SK-N-SH treated with all-trans-retinoic acid at 6 μM for 48 hours (cell line): ENCODE measurements at regions not wholly inside any gene's neighbourhood (a gene's known extent, or its start where the extent isn't known, plus 50 kb on each side); places are given as distances from the start of the nearest gene placed in this dataset.

Experiments used
- ATAC-seq: fragments of 200-7000 bp; cut with Tn5 transposase; 3 replicates; pipeline ENCODE4 v1.9.1; 2020; ENCODE audit warnings: mild to moderate bottlenecking, moderate library complexity
- ARNTL ChIP-seq: fragments of 450-650 bp; formaldehyde crosslinking; IDR thresholded peaks from 2 replicates; pipeline ENCODE4 v1.5.0; 2020; ENCODE audit warnings: low read depth, mild to moderate bottlenecking, moderate library complexity, borderline replicate concordance
- BACH2 ChIP-seq: fragments of 250-450 bp; sonication (Bioruptor Pico); IDR thresholded peaks from 2 replicates; pipeline ENCODE4 v1.9.0; 2021; ENCODE audit warnings: mild to moderate bottlenecking, borderline replicate concordance
- CSDC2 ChIP-seq: fragments of 250-450 bp; sonication (Bioruptor Pico); IDR thresholded peaks from 2 replicates; pipeline ENCODE4 v1.5.0; 2020; ENCODE audit warnings: mild to moderate bottlenecking, moderate library complexity
- ESRRG ChIP-seq: fragments of 250-450 bp; sonication (Bioruptor Pico); IDR thresholded peaks from 2 replicates; pipeline ENCODE4 v1.6.1; 2021; ENCODE audit warnings: mild to moderate bottlenecking
- GLIS3 ChIP-seq: fragments of 250-450 bp; sonication (Bioruptor Pico); IDR thresholded peaks from 2 replicates; pipeline ENCODE4 v1.5.0; 2020; ENCODE audit warnings: mild to moderate bottlenecking, moderate library complexity
- ISL1 ChIP-seq: fragments of 250-450 bp; sonication (Bioruptor Pico); IDR thresholded peaks from 2 replicates; pipeline ENCODE4 v2.1.2; 2022; ENCODE audit warnings: mild to moderate bottlenecking, moderate library complexity
- OSR1 ChIP-seq: fragments of 250-450 bp; sonication (Bioruptor Pico); IDR thresholded peaks from 2 replicates; pipeline ENCODE4 v1.8.0; 2022; ENCODE audit warnings: moderate library complexity, mild to moderate bottlenecking, inconsistent platforms
- PPARA ChIP-seq: fragments of 250-450 bp; sonication (Bioruptor Pico); IDR thresholded peaks from 2 replicates; pipeline ENCODE4 v1.5.0; 2020; ENCODE audit warnings: mild to moderate bottlenecking, borderline replicate concordance
- RARB ChIP-seq: fragments of 250-450 bp; sonication (Bioruptor Pico); IDR thresholded peaks from 2 replicates; pipeline ENCODE4 v1.8.0; 2021; ENCODE audit warnings: mild to moderate bottlenecking, moderate library complexity
- TCF4 ChIP-seq: fragments of 250-450 bp; sonication (Bioruptor Pico); IDR thresholded peaks from 2 replicates; pipeline ENCODE4 v1.8.0; 2021; ENCODE audit warnings: mild to moderate bottlenecking, moderate library complexity, borderline replicate concordance
- TOX ChIP-seq: fragments of 250-450 bp; sonication (Bioruptor Pico); IDR thresholded peaks from 2 replicates; pipeline ENCODE4 v1.8.0; 2021; ENCODE audit warnings: mild to moderate bottlenecking, moderate library complexity, borderline replicate concordance
- ZC3H10 ChIP-seq: fragments of 250-450 bp; sonication (Bioruptor Pico); IDR thresholded peaks from 2 replicates; pipeline ENCODE4 v1.5.1; 2021; ENCODE audit warnings: mild to moderate bottlenecking, moderate library complexity
- ZFP3 ChIP-seq: fragments of 250-450 bp; sonication (Bioruptor Pico); IDR thresholded peaks from 2 replicates; pipeline ENCODE4 v1.5.0; 2020; ENCODE audit warnings: mild to moderate bottlenecking, moderate library complexity
- ZFP30 ChIP-seq: fragments of 450-650 bp; formaldehyde crosslinking; IDR thresholded peaks from 2 replicates; pipeline ENCODE4 v1.5.0; 2022; ENCODE audit warnings: mild to moderate bottlenecking, moderate library complexity
- ZNF565 ChIP-seq: fragments of 450-650 bp; formaldehyde crosslinking; conservative IDR thresholded peaks from 2 replicates; pipeline ENCODE4 v1.5.0; 2020; ENCODE audit warnings: low read depth, mild to moderate bottlenecking, moderate library complexity
- ZNF70 ChIP-seq: fragments of 450-650 bp; formaldehyde crosslinking; IDR thresholded peaks from 2 replicates; pipeline ENCODE4 v1.5.0; 2020; ENCODE audit warnings: mild to moderate bottlenecking, moderate library complexity
- ZNF8 ChIP-seq: fragments of 450-650 bp; formaldehyde crosslinking; IDR thresholded peaks from 2 replicates; pipeline ENCODE4 v1.5.0; 2020; ENCODE audit warnings: mild to moderate bottlenecking, moderate library complexity
- TF ChIP-seq, protein P1 (sequence below): fragments of 250-450 bp; sonication (Bioruptor Pico); IDR thresholded peaks from 2 replicates; pipeline ENCODE4 v1.8.0; 2021; ENCODE audit warnings: low read depth, mild to moderate bottlenecking, moderate library complexity, borderline replicate concordance
- TF ChIP-seq, protein P2 (sequence below): fragments of 250-450 bp; sonication (Bioruptor Pico); IDR thresholded peaks from 2 replicates; pipeline ENCODE4 v1.5.1; 2021; ENCODE audit warnings: mild to moderate bottlenecking, moderate library complexity
- TF ChIP-seq, protein P3 (sequence below): fragments of 250-450 bp; sonication (Bioruptor Pico); IDR thresholded peaks from 2 replicates; pipeline ENCODE4 v1.8.0; 2020; ENCODE audit warnings: mild to moderate bottlenecking, moderate library complexity, borderline replicate concordance
- TF ChIP-seq, protein P4 (sequence below): fragments of 250-450 bp; sonication (Bioruptor Pico); IDR thresholded peaks from 2 replicates; pipeline ENCODE4 v1.5.1; 2020; ENCODE audit warnings: low read depth, mild to moderate bottlenecking, moderate library complexity
- TF ChIP-seq, protein P5 (sequence below): fragments of 250-450 bp; sonication (Bioruptor Pico); IDR thresholded peaks from 2 replicates; pipeline ENCODE4 v1.5.0; 2020; ENCODE audit warnings: mild to moderate bottlenecking, moderate library complexity

DNA sequence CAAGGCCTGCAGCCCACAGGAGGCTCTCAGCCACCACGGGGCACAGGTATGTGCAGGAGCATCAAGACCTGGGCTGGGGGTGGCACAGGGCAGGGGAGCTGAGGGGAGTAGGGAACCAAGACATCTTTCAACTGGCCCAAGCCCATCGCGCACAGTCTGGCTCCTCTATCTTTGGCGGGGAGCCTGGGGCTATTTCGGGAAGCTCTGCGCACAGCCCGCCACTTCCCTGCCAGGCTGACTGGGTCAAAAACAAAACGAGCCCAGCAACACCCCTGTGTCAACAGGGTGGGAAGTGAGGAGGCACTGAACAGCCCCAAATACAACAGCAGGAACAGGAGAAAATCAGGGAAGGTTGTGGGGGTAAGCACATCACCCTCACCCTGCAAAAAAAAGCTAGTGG lies 83.9 kb downstream of the ARL6IP4 start:
- ATAC-seq: no peak
- TF ChIP-seq ZNF8 (CRISPR knock-in tag) (no peak), TOX (CRISPR knock-in tag) (no peak), RARB (CRISPR knock-in tag) (no peak), ZC3H10 (CRISPR knock-in tag) (no peak), CSDC2 (CRISPR knock-in tag) (no peak), ISL1 (CRISPR knock-in tag) (no peak), BACH2 (CRISPR knock-in tag) (no peak), ZFP3 (CRISPR knock-in tag) (no peak), ZNF565 (CRISPR knock-in tag) (no peak), ZNF70 (CRISPR knock-in tag) (no peak), GLIS3 (CRISPR knock-in tag) (no peak)
- TF ChIP-seq, protein P1, sequence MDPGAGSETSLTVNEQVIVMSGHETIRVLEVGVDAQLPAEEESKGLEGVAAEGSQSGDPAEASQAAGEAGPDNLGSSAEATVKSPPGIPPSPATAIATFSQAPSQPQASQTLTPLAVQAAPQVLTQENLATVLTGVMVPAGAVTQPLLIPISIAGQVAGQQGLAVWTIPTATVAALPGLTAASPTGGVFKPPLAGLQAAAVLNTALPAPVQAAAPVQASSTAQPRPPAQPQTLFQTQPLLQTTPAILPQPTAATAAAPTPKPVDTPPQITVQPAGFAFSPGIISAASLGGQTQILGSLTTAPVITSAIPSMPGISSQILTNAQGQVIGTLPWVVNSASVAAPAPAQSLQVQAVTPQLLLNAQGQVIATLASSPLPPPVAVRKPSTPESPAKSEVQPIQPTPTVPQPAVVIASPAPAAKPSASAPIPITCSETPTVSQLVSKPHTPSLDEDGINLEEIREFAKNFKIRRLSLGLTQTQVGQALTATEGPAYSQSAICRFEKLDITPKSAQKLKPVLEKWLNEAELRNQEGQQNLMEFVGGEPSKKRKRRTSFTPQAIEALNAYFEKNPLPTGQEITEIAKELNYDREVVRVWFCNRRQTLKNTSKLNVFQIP: no peak
- TF ChIP-seq, protein P2, sequence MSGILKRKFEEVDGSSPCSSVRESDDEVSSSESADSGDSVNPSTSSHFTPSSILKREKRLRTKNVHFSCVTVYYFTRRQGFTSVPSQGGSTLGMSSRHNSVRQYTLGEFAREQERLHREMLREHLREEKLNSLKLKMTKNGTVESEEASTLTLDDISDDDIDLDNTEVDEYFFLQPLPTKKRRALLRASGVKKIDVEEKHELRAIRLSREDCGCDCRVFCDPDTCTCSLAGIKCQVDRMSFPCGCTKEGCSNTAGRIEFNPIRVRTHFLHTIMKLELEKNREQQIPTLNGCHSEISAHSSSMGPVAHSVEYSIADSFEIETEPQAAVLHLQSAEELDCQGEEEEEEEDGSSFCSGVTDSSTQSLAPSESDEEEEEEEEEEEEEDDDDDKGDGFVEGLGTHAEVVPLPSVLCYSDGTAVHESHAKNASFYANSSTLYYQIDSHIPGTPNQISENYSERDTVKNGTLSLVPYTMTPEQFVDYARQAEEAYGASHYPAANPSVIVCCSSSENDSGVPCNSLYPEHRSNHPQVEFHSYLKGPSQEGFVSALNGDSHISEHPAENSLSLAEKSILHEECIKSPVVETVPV: no peak
- TF ChIP-seq, protein P3, sequence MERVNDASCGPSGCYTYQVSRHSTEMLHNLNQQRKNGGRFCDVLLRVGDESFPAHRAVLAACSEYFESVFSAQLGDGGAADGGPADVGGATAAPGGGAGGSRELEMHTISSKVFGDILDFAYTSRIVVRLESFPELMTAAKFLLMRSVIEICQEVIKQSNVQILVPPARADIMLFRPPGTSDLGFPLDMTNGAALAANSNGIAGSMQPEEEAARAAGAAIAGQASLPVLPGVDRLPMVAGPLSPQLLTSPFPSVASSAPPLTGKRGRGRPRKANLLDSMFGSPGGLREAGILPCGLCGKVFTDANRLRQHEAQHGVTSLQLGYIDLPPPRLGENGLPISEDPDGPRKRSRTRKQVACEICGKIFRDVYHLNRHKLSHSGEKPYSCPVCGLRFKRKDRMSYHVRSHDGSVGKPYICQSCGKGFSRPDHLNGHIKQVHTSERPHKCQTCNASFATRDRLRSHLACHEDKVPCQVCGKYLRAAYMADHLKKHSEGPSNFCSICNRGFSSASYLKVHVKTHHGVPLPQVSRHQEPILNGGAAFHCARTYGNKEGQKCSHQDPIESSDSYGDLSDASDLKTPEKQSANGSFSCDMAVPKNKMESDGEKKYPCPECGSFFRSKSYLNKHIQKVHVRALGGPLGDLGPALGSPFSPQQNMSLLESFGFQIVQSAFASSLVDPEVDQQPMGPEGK (CRISPR knock-in tag): no peak

DNA sequence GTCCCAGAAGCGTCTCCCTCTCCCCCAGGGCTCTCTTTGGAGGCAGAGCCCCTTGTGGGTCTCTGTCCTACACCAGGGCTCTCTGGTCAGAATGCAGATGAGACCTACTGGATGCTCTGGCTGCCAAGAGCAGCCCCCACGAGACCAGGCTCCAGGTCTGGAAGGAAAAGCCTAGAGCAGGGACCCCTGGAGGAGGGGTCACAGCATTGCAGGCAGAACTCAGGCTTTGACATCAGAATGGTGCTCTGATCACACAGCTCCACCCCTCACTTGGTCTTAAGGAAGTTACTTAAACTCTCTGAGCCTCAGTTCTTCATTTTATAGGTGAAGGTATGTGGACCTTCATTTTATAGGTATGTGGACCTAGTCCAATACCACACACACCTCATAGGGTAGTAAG lies 83.1 kb downstream of the ARL6IP4 start:
- no peak for TF ChIP-seq ESRRG
- TF ChIP-seq, protein P3 (CRISPR knock-in tag): no peak
- no peak for TF ChIP-seq ARNTL (CRISPR knock-in tag)
- no peak for TF ChIP-seq RARB (CRISPR knock-in tag)
- TF ChIP-seq, protein P2: no peak
- no peak for TF ChIP-seq BACH2 (CRISPR knock-in tag)
- no peak for TF ChIP-seq ZC3H10 (CRISPR knock-in tag)
- TF ChIP-seq, protein P4, sequence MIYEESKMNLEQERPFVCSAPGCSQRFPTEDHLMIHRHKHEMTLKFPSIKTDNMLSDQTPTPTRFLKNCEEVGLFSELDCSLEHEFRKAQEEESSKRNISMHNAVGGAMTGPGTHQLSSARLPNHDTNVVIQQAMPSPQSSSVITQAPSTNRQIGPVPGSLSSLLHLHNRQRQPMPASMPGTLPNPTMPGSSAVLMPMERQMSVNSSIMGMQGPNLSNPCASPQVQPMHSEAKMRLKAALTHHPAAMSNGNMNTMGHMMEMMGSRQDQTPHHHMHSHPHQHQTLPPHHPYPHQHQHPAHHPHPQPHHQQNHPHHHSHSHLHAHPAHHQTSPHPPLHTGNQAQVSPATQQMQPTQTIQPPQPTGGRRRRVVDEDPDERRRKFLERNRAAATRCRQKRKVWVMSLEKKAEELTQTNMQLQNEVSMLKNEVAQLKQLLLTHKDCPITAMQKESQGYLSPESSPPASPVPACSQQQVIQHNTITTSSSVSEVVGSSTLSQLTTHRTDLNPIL (CRISPR knock-in tag): no peak
- TF ChIP-seq TOX (CRISPR knock-in tag): no peak
- TF ChIP-seq GLIS3 (CRISPR knock-in tag): no peak
- no peak for TF ChIP-seq OSR1
- no peak for TF ChIP-seq ISL1 (CRISPR knock-in tag)
- TF ChIP-seq, protein P5, sequence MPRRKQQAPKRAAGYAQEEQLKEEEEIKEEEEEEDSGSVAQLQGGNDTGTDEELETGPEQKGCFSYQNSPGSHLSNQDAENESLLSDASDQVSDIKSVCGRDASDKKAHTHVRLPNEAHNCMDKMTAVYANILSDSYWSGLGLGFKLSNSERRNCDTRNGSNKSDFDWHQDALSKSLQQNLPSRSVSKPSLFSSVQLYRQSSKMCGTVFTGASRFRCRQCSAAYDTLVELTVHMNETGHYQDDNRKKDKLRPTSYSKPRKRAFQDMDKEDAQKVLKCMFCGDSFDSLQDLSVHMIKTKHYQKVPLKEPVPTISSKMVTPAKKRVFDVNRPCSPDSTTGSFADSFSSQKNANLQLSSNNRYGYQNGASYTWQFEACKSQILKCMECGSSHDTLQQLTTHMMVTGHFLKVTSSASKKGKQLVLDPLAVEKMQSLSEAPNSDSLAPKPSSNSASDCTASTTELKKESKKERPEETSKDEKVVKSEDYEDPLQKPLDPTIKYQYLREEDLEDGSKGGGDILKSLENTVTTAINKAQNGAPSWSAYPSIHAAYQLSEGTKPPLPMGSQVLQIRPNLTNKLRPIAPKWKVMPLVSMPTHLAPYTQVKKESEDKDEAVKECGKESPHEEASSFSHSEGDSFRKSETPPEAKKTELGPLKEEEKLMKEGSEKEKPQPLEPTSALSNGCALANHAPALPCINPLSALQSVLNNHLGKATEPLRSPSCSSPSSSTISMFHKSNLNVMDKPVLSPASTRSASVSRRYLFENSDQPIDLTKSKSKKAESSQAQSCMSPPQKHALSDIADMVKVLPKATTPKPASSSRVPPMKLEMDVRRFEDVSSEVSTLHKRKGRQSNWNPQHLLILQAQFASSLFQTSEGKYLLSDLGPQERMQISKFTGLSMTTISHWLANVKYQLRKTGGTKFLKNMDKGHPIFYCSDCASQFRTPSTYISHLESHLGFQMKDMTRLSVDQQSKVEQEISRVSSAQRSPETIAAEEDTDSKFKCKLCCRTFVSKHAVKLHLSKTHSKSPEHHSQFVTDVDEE (CRISPR knock-in tag): no peak
- TF ChIP-seq PPARA: no peak
- TF ChIP-seq ZFP3 (CRISPR knock-in tag): no peak
- no peak for TF ChIP-seq ZFP30 (CRISPR knock-in tag)
- no peak for TF ChIP-seq TCF4 (CRISPR knock-in tag)
- TF ChIP-seq ZNF565 (CRISPR knock-in tag): no peak
- no peak for TF ChIP-seq CSDC2 (CRISPR knock-in tag)
- ATAC-seq: peak; percentile 66
